ENCODE measurements at regions not wholly inside any gene's neighbourhood (a gene's known extent, or its start where the extent isn't known, plus 50 kb on each side); places are given as distances from the start of the nearest gene placed in this dataset.

GRCh38 chr18:47411159-47411558, 159.7 kb upstream of the SKOR2 start:
- TF ChIP-seq POLR2AphosphoS5 (IDR thresholded peaks at IDR 0.05; ENCODE audit: borderline replicate concordance, low read depth, low read length) (no peak), FOXP2 (optimal IDR thresholded peaks at IDR 0.05; ENCODE audit: control extremely low read depth, extremely low read length, insufficient read depth) (no peak), EZH2 (IDR thresholded peaks at IDR 0.05) (no peak)
